GM23338 (cell line): ENCODE measurements at regions not wholly inside any gene's neighbourhood (a gene's known extent, or its start where the extent isn't known, plus 50 kb on each side); places are given as distances from the start of the nearest gene placed in this dataset.

Experiments
- ATAC-seq: fragments of 200-7000 bp; cut with Tn5 transposase; 3 replicates; pipeline ENCODE4 v1.9.1; 2020
- DNase-seq: peaks from one replicate; pipeline ENCODE4 v3.0.0-alpha.2; 2015; ENCODE audit warnings: low spot score
- H2AFZ ChIP-seq: fragments of 200-600 bp; sonication (generic); 2 replicates; pipeline ENCODE4 v1.8.0; 2016; ENCODE audit warnings: antibody characterized with exemption, mild to moderate bottlenecking, moderate library complexity
- H3F3A ChIP-seq: fragments of 200-600 bp; sonication (generic); replicated peaks from 2 replicates; pipeline ENCODE4 v1.8.0; 2017; ENCODE audit warnings: antibody characterized with exemption, mixed run types, low read depth
- H3K27ac ChIP-seq: fragments of 200-600 bp; sonication (generic); 2 replicates; pipeline ENCODE4 v1.6.1; 2016; ENCODE audit warnings: low read depth
- H3K27me3 ChIP-seq: fragments of 200-600 bp; sonication (generic); 2 replicates; pipeline ENCODE4 v1.8.0; 2016; ENCODE audit warnings: mild to moderate bottlenecking, mixed run types, moderate library complexity; ENCODE audit not compliant: insufficient read depth
- H3K36me3 ChIP-seq: fragments of 200-600 bp; sonication (generic); 2 replicates; pipeline ENCODE4 v1.8.0; 2016; ENCODE audit warnings: mild to moderate bottlenecking; ENCODE audit not compliant: insufficient read depth
- H3K4me1 ChIP-seq: fragments of 200-600 bp; sonication (generic); 2 replicates; pipeline ENCODE4 v1.8.0; 2016; ENCODE audit warnings: mild to moderate bottlenecking, moderate library complexity; ENCODE audit not compliant: insufficient read depth
- H3K4me2 ChIP-seq: fragments of 200-600 bp; sonication (generic); 2 replicates; pipeline ENCODE4 v1.7.1; 2017; ENCODE audit warnings: mixed run types
- H3K4me3 ChIP-seq: fragments of 200-600 bp; sonication (generic); 2 replicates; pipeline ENCODE4 v1.6.1; 2016; ENCODE audit warnings: mixed run types
- H3K79me2 ChIP-seq: fragments of 200-600 bp; sonication (generic); replicated peaks from 2 replicates; pipeline ENCODE4 v1.8.0; 2017; ENCODE audit warnings: mild to moderate bottlenecking; ENCODE audit not compliant: insufficient read depth
- H3K9me2 ChIP-seq: fragments of 200-600 bp; sonication (generic); 2 replicates; pipeline ENCODE4 v1.8.0; 2017; ENCODE audit not compliant: insufficient read depth
- H4K20me1 ChIP-seq: fragments of 200-600 bp; sonication (generic); replicated peaks from 2 replicates; pipeline ENCODE4 v1.8.0; 2017; ENCODE audit warnings: mild to moderate bottlenecking; ENCODE audit not compliant: insufficient read depth
- H3K27ac Mint-ChIP-seq: 2 replicates; pipeline ENCODE4 v1.8.0; 2020; ENCODE audit warnings: inconsistent platforms, mild to moderate bottlenecking, moderate library complexity, mixed read lengths
- H3K27me3 Mint-ChIP-seq: 3 replicates; pipeline ENCODE4 v1.8.0; 2022; ENCODE audit warnings: low read depth, mild to moderate bottlenecking, moderate library complexity, mixed read lengths, inconsistent platforms; ENCODE audit not compliant: insufficient read depth, poor library complexity
- H3K36me3 Mint-ChIP-seq: 3 replicates; pipeline ENCODE4 v1.8.0; 2021; ENCODE audit warnings: low read depth, mild to moderate bottlenecking, inconsistent platforms, moderate library complexity, mixed read lengths
- H3K4me1 Mint-ChIP-seq: 3 replicates; pipeline ENCODE4 v1.8.0; 2020; ENCODE audit warnings: mild to moderate bottlenecking, inconsistent platforms, mixed read lengths
- H3K4me3 Mint-ChIP-seq: 3 replicates; pipeline ENCODE4 v1.8.0; 2021; ENCODE audit warnings: moderate library complexity, mild to moderate bottlenecking, inconsistent platforms, mixed read lengths
- H3K9me3 Mint-ChIP-seq: 3 replicates; pipeline ENCODE4 v1.8.0; 2020; ENCODE audit warnings: moderate library complexity, mild to moderate bottlenecking, inconsistent platforms, mixed read lengths
- CREB1 ChIP-seq: fragments of 250-450 bp; sonication (Bioruptor Pico); IDR thresholded peaks from 2 replicates; pipeline ENCODE4 v1.5.0; 2020; ENCODE audit warnings: low read depth, mild to moderate bottlenecking, moderate library complexity
- EZH2 ChIP-seq: fragments of 200-600 bp; sonication (generic); IDR thresholded peaks from one replicate; pipeline ENCODE4 v1.8.0; 2017; ENCODE audit warnings: antibody characterized with exemption, mild to moderate bottlenecking, low read depth; ENCODE audit not compliant: unreplicated experiment
- EZH2phosphoT487 ChIP-seq: fragments of 200-600 bp; sonication (generic); IDR thresholded peaks from one replicate; pipeline ENCODE4 v1.8.1; 2018; ENCODE audit warnings: antibody characterized with exemption; ENCODE audit not compliant: unreplicated experiment
- JUNB ChIP-seq: IDR thresholded peaks from one replicate; pipeline ENCODE4 v1.6.1; 2016; ENCODE audit warnings: antibody characterized with exemption; ENCODE audit not compliant: unreplicated experiment
- NANOG ChIP-seq: IDR thresholded peaks from 2 replicates; pipeline ENCODE4 v1.6.1; 2016; ENCODE audit warnings: antibody characterized with exemption, borderline replicate concordance
- POLR2AphosphoS5 ChIP-seq: IDR thresholded peaks from 2 replicates; pipeline ENCODE4 v1.6.1; 2016; ENCODE audit warnings: antibody characterized with exemption, low read depth
- STAT1 ChIP-seq: IDR thresholded peaks from one replicate; pipeline ENCODE4 v1.6.1; 2016; ENCODE audit warnings: antibody characterized with exemption; ENCODE audit not compliant: unreplicated experiment
- ZNF114 ChIP-seq: fragments of 250-450 bp; sonication (Bioruptor Pico); IDR thresholded peaks from 2 replicates; pipeline ENCODE4 v1.5.0; 2020; ENCODE audit warnings: mild to moderate bottlenecking, moderate library complexity
- ZNF331 ChIP-seq: fragments of 250-450 bp; sonication (Bioruptor Pico); IDR thresholded peaks from 2 replicates; pipeline ENCODE4 v1.5.0; 2020; ENCODE audit warnings: low read depth, mild to moderate bottlenecking, moderate library complexity
- TF ChIP-seq, protein P1 (sequence below): IDR thresholded peaks from one replicate; pipeline ENCODE4 v1.6.1; 2018; ENCODE audit warnings: antibody characterized with exemption; ENCODE audit not compliant: unreplicated experiment
- TF ChIP-seq, protein P2 (sequence below): IDR thresholded peaks from 2 replicates; pipeline ENCODE4 v1.6.1; 2016; ENCODE audit warnings: antibody characterized with exemption
- TF ChIP-seq, protein P3 (sequence below), 2 experiments: fragments of 200-600 bp in 1 of 2; sonication (generic) in 1 of 2; conservative IDR thresholded peaks; 2 replicates each; pipeline versions ENCODE4 v1.5.1 to v1.6.1; 2016 to 2017; ENCODE audit warnings: antibody characterized with exemption in 2 of 2, low read depth in 2 of 2, mild to moderate bottlenecking in 2 of 2, moderate library complexity in 1 of 2
- TF ChIP-seq, protein P4 (sequence below): fragments of 250-450 bp; sonication (Bioruptor Pico); IDR thresholded peaks from 2 replicates; pipeline ENCODE4 v1.5.0; 2020; ENCODE audit warnings: mild to moderate bottlenecking, moderate library complexity

DNA sequence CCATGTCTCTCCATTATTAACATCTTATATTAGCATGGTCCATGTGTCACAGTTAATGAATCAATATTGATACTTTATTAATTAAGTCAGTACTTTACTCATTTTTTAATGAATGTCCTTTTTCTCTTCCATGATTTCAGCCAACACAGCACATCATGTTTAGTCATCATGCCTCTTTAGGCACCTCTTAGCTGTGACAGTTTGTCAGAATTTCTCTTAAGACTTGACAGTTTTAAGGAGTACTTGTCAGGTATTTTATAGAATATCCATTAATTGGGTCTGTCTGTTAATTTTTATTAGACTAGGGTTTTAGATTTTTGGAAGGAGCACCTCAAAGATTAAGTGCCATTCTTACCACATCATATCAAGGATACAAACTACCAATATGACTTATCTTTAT, 729.4 kb downstream of the HACE1 start:
- Histone ChIP-seq H3K4me2 (no peak overlapping the region), H3K27me3 (no peaks in the 10 kb centered on the region), H3K36me3 (no peaks in the 10 kb centered on the region), H3F3A (no peaks in the 10 kb centered on the region), H4K20me1 (no peaks in the 10 kb centered on the region), H3K27ac (no peak overlapping the region), H2AFZ (no peak overlapping the region), H3K79me2 (no peaks in the 10 kb centered on the region), H3K4me3 (no peak overlapping the region), H3K4me1 (no peaks in the 10 kb centered on the region), H3K9me2 (peaks cover 13% of the 10 kb centered on the region; the same call in 1 of the 2 replicates)
- Mint-ChIP-seq H3K36me3 (0 out of 3 replicates have a peak, but pooled peaks cover 4% of the 10 kb centered on the region), H3K27ac (no peak overlapping the region), H3K4me3 (no peak overlapping the region), H3K4me1 (peaks cover 13% of the 10 kb centered on the region), H3K9me3 (no peaks in the 10 kb centered on the region), H3K27me3 (peaks cover 2% of the 10 kb centered on the region)
- no peak for DNase-seq
- no peak for TF ChIP-seq ZNF331 (CRISPR knock-in tag)
- no peak for TF ChIP-seq CREB1 (CRISPR knock-in tag)
- no peak for TF ChIP-seq EZH2phosphoT487
- no peak for TF ChIP-seq JUNB
- no peak for TF ChIP-seq NANOG
- TF ChIP-seq, protein P1, sequence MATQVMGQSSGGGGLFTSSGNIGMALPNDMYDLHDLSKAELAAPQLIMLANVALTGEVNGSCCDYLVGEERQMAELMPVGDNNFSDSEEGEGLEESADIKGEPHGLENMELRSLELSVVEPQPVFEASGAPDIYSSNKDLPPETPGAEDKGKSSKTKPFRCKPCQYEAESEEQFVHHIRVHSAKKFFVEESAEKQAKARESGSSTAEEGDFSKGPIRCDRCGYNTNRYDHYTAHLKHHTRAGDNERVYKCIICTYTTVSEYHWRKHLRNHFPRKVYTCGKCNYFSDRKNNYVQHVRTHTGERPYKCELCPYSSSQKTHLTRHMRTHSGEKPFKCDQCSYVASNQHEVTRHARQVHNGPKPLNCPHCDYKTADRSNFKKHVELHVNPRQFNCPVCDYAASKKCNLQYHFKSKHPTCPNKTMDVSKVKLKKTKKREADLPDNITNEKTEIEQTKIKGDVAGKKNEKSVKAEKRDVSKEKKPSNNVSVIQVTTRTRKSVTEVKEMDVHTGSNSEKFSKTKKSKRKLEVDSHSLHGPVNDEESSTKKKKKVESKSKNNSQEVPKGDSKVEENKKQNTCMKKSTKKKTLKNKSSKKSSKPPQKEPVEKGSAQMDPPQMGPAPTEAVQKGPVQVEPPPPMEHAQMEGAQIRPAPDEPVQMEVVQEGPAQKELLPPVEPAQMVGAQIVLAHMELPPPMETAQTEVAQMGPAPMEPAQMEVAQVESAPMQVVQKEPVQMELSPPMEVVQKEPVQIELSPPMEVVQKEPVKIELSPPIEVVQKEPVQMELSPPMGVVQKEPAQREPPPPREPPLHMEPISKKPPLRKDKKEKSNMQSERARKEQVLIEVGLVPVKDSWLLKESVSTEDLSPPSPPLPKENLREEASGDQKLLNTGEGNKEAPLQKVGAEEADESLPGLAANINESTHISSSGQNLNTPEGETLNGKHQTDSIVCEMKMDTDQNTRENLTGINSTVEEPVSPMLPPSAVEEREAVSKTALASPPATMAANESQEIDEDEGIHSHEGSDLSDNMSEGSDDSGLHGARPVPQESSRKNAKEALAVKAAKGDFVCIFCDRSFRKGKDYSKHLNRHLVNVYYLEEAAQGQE = no peak
- TF ChIP-seq EZH2 = no peak
- TF ChIP-seq, protein P2, sequence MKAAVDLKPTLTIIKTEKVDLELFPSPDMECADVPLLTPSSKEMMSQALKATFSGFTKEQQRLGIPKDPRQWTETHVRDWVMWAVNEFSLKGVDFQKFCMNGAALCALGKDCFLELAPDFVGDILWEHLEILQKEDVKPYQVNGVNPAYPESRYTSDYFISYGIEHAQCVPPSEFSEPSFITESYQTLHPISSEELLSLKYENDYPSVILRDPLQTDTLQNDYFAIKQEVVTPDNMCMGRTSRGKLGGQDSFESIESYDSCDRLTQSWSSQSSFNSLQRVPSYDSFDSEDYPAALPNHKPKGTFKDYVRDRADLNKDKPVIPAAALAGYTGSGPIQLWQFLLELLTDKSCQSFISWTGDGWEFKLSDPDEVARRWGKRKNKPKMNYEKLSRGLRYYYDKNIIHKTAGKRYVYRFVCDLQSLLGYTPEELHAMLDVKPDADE = no peak
- TF ChIP-seq, protein P3, sequence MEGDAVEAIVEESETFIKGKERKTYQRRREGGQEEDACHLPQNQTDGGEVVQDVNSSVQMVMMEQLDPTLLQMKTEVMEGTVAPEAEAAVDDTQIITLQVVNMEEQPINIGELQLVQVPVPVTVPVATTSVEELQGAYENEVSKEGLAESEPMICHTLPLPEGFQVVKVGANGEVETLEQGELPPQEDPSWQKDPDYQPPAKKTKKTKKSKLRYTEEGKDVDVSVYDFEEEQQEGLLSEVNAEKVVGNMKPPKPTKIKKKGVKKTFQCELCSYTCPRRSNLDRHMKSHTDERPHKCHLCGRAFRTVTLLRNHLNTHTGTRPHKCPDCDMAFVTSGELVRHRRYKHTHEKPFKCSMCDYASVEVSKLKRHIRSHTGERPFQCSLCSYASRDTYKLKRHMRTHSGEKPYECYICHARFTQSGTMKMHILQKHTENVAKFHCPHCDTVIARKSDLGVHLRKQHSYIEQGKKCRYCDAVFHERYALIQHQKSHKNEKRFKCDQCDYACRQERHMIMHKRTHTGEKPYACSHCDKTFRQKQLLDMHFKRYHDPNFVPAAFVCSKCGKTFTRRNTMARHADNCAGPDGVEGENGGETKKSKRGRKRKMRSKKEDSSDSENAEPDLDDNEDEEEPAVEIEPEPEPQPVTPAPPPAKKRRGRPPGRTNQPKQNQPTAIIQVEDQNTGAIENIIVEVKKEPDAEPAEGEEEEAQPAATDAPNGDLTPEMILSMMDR (conservative IDR thresholded peaks at IDR 0.05; ENCODE audit: low read depth in 2 of 2) = no peak
- TF ChIP-seq, protein P4, sequence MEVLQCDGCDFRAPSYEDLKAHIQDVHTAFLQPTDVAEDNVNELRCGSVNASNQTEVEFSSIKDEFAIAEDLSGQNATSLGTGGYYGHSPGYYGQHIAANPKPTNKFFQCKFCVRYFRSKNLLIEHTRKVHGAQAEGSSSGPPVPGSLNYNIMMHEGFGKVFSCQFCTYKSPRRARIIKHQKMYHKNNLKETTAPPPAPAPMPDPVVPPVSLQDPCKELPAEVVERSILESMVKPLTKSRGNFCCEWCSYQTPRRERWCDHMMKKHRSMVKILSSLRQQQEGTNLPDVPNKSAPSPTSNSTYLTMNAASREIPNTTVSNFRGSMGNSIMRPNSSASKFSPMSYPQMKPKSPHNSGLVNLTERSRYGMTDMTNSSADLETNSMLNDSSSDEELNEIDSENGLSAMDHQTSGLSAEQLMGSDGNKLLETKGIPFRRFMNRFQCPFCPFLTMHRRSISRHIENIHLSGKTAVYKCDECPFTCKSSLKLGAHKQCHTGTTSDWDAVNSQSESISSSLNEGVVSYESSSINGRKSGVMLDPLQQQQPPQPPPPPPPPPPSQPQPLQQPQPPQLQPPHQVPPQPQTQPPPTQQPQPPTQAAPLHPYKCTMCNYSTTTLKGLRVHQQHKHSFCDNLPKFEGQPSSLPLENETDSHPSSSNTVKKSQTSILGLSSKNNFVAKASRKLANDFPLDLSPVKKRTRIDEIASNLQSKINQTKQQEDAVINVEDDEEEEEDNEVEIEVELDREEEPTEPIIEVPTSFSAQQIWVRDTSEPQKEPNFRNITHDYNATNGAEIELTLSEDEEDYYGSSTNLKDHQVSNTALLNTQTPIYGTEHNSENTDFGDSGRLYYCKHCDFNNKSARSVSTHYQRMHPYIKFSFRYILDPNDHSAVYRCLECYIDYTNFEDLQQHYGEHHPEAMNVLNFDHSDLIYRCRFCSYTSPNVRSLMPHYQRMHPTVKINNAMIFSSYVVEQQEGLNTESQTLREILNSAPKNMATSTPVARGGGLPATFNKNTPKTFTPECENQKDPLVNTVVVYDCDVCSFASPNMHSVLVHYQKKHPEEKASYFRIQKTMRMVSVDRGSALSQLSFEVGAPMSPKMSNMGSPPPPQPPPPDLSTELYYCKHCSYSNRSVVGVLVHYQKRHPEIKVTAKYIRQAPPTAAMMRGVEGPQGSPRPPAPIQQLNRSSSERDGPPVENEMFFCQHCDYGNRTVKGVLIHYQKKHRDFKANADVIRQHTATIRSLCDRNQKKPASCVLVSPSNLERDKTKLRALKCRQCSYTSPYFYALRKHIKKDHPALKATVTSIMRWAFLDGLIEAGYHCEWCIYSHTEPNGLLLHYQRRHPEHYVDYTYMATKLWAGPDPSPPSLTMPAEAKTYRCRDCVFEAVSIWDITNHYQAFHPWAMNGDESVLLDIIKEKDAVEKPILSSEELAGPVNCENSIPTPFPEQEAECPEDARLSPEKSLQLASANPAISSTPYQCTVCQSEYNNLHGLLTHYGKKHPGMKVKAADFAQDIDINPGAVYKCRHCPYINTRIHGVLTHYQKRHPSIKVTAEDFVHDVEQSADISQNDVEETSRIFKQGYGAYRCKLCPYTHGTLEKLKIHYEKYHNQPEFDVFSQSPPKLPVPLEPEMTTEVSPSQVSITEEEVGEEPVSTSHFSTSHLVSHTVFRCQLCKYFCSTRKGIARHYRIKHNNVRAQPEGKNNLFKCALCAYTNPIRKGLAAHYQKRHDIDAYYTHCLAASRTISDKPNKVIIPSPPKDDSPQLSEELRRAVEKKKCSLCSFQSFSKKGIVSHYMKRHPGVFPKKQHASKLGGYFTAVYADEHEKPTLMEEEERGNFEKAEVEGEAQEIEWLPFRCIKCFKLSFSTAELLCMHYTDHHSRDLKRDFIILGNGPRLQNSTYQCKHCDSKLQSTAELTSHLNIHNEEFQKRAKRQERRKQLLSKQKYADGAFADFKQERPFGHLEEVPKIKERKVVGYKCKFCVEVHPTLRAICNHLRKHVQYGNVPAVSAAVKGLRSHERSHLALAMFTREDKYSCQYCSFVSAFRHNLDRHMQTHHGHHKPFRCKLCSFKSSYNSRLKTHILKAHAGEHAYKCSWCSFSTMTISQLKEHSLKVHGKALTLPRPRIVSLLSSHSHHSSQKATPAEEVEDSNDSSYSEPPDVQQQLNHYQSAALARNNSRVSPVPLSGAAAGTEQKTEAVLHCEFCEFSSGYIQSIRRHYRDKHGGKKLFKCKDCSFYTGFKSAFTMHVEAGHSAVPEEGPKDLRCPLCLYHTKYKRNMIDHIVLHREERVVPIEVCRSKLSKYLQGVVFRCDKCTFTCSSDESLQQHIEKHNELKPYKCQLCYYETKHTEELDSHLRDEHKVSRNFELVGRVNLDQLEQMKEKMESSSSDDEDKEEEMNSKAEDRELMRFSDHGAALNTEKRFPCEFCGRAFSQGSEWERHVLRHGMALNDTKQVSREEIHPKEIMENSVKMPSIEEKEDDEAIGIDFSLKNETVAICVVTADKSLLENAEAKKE (CRISPR knock-in tag) = no peak
- no peak for TF ChIP-seq ZNF114 (CRISPR knock-in tag)
- TF ChIP-seq STAT1 = no peak
- TF ChIP-seq POLR2AphosphoS5 = no peak
- no peak for ATAC-seq
